Neural cell (in vitro differentiated cells): ENCODE measurements at regions not wholly inside any gene's neighbourhood (a gene's known extent, or its start where the extent isn't known, plus 50 kb on each side); places are given as distances from the start of the nearest gene placed in this dataset.
"Not testable (repeated sequence)": the region's sequence is repeated elsewhere in the genome, so short reads cannot be mapped to it uniquely, and the experiment has no call there.

ENCODE experiments used
- H2AFZ ChIP-seq: fragments of 200-600, 300-800 bp; sonication (generic), shearing (Covaris generic); 2 replicates; pipeline ENCODE4 v1.6.0; 2014; ENCODE audit warnings: low read depth, mild to moderate bottlenecking, antibody characterized with exemption, low read length, moderate library complexity
- H3F3A ChIP-seq: fragments of 200-600 bp; shearing (Covaris generic); 2 replicates; pipeline ENCODE4 v1.6.1; 2016; ENCODE audit warnings: mild to moderate bottlenecking, moderate library complexity, mixed read lengths, antibody characterized with exemption, low read length; ENCODE audit not compliant: insufficient read depth, poor library complexity, severe bottlenecking
- H3K27ac ChIP-seq: fragments of 200-600, 300-800 bp; sonication (generic), shearing (Covaris generic); 2 replicates; pipeline ENCODE4 v1.5.1; 2014; ENCODE audit warnings: mild to moderate bottlenecking, low read length, moderate library complexity
- H3K27me3 ChIP-seq: fragments of 300-800, 200-600 bp; sonication (generic), shearing (Covaris generic); 2 replicates; pipeline ENCODE4 v1.6.0; 2014; ENCODE audit warnings: mild to moderate bottlenecking, low read depth, low read length, moderate library complexity; ENCODE audit not compliant: insufficient read depth
- H3K36me3 ChIP-seq: fragments of 300-800, 200-600 bp; sonication (generic), shearing (Covaris generic); 2 replicates; pipeline ENCODE4 v1.5.1; 2014; ENCODE audit warnings: mild to moderate bottlenecking, antibody characterized with exemption, low read length, moderate library complexity; ENCODE audit not compliant: insufficient read depth
- H3K4me2 ChIP-seq: fragments of 300-800, 200-600 bp; sonication (generic), shearing (Covaris generic); 2 replicates; pipeline ENCODE4 v1.6.0; 2014; ENCODE audit warnings: mild to moderate bottlenecking, low read length
- H3K4me3 ChIP-seq: fragments of 300-800, 200-600 bp; sonication (generic), shearing (Covaris generic); 2 replicates; pipeline ENCODE4 v1.5.1; 2014; ENCODE audit warnings: mild to moderate bottlenecking, low read length, moderate library complexity
- H3K79me2 ChIP-seq: fragments of 200-600 bp; shearing (Covaris generic); replicated peaks from 2 replicates; pipeline ENCODE4 v1.6.0; 2014; ENCODE audit warnings: mild to moderate bottlenecking, low read length, moderate library complexity; ENCODE audit not compliant: insufficient read depth
- H3K9ac ChIP-seq: fragments of 300-800, 200-600 bp; sonication (generic), shearing (Covaris generic); 2 replicates; pipeline ENCODE4 v1.6.1; 2016; ENCODE audit warnings: mild to moderate bottlenecking, low read length, mixed read lengths
- H3K9me2 ChIP-seq: fragments of 200-600 bp; shearing (Covaris generic); 2 replicates; pipeline ENCODE4 v1.6.1; 2016; ENCODE audit warnings: mild to moderate bottlenecking, low read length, mixed read lengths; ENCODE audit not compliant: insufficient read depth
- H3K9me3 ChIP-seq: fragments of 200-600, 300-800 bp; sonication (generic), shearing (Covaris generic); 2 replicates; pipeline ENCODE4 v1.6.1; 2016; ENCODE audit warnings: mild to moderate bottlenecking, mixed run types, low read length, moderate library complexity, mixed read lengths
- H4K20me1 ChIP-seq: fragments of 200-600 bp; shearing (Covaris generic); 2 replicates; pipeline ENCODE4 v1.6.1; 2016; ENCODE audit warnings: mild to moderate bottlenecking, mixed run types; ENCODE audit not compliant: insufficient read depth
- CTCF ChIP-seq: fragments of 450-650 bp; IDR thresholded peaks from 2 replicates; pipeline ENCODE4 v1.5.1; 2014; ENCODE audit warnings: antibody characterized with exemption, mild to moderate bottlenecking, moderate library complexity; ENCODE audit not compliant: poor library complexity, severe bottlenecking
- EP300 ChIP-seq: fragments of 450-650 bp; conservative IDR thresholded peaks from 2 replicates; pipeline ENCODE4 v1.6.1; 2014; ENCODE audit warnings: antibody characterized with exemption, mild to moderate bottlenecking, moderate library complexity; ENCODE audit not compliant: poor library complexity, severe bottlenecking
- EZH2 ChIP-seq: fragments of 200-600, 300-800 bp; shearing (Covaris generic), sonication (generic); IDR thresholded peaks from 2 replicates; pipeline ENCODE4 v1.6.1; 2014; ENCODE audit warnings: antibody characterized with exemption, low read length, borderline replicate concordance, mild to moderate bottlenecking; ENCODE audit not compliant: insufficient read depth, poor library complexity, severe bottlenecking
- MXI1 ChIP-seq: fragments of 450-650 bp; conservative IDR thresholded peaks from 2 replicates; pipeline ENCODE4 v1.6.1; 2014; ENCODE audit warnings: antibody characterized with exemption, mild to moderate bottlenecking; ENCODE audit not compliant: poor library complexity, severe bottlenecking
- POLR2AphosphoS5 ChIP-seq: IDR thresholded peaks from 2 replicates; pipeline ENCODE4 v1.6.1; 2012
- RAD21 ChIP-seq: fragments of 450-650 bp; conservative IDR thresholded peaks from 2 replicates; pipeline ENCODE4 v1.6.1; 2014; ENCODE audit warnings: antibody characterized with exemption, mild to moderate bottlenecking, moderate library complexity
- REST ChIP-seq: IDR thresholded peaks from 2 replicates; pipeline ENCODE4 v1.6.1; 2012; ENCODE audit warnings: borderline replicate concordance
- SMC3 ChIP-seq: fragments of 450-650 bp; conservative IDR thresholded peaks from 2 replicates; pipeline ENCODE4 v1.6.1; 2014; ENCODE audit warnings: antibody characterized with exemption, mild to moderate bottlenecking, moderate library complexity; ENCODE audit not compliant: poor library complexity
- TAF1 ChIP-seq: IDR thresholded peaks from 2 replicates; pipeline ENCODE4 v1.6.1; 2012; ENCODE audit warnings: low read depth

- Histone ChIP-seq H3K9me3 (no peaks in the 10 kb centered on the region), H3K27ac (no peak overlapping the region), H2AFZ (no peak overlapping the region), H3K9me2 (no peaks in the 10 kb centered on the region), H3K36me3 (no peaks in the 10 kb centered on the region), H4K20me1 (no peaks in the 10 kb centered on the region), H3K4me2 (no peak overlapping the region), H3K27me3 (no peaks in the 10 kb centered on the region), H3F3A (no peaks in the 10 kb centered on the region), H3K79me2 (no peaks in the 10 kb centered on the region), H3K9ac (no peak overlapping the region), H3K4me3 (no peak overlapping the region)
- TF ChIP-seq POLR2AphosphoS5 (no peak), EZH2 (no peak), RAD21 (no peak), EP300 (no peak), MXI1 (no peak), CTCF (no peak), TAF1 (no peak), REST (no peak), SMC3 (no peak)
Measured at GRCh38 chr7:16369855-16370254, 51.5 kb downstream of the CRPPA start.

- H3K9ac ChIP-seq, H3K27me3 ChIP-seq, H3F3A ChIP-seq, H3K9me2 ChIP-seq, H3K79me2 ChIP-seq, H3K9me3 ChIP-seq, H3K4me3 ChIP-seq, H3K4me2 ChIP-seq, H3K36me3 ChIP-seq, H3K27ac ChIP-seq, H4K20me1 ChIP-seq, H2AFZ ChIP-seq: not testable (repeated sequence)
Measured at GRCh38 chr7:16369309-16369708, 52.0 kb downstream of the CRPPA start.

- Histone ChIP-seq H3K36me3 (no peaks in the 10 kb centered on the region), H2AFZ (no peak overlapping the region)
- no peak for TF ChIP-seq EZH2
- no peak for TF ChIP-seq MXI1
- TF ChIP-seq CTCF, result no peak
- no peak for TF ChIP-seq TAF1
- TF ChIP-seq EP300, result no peak
- TF ChIP-seq REST, result no peak
- no peak for TF ChIP-seq RAD21
- TF ChIP-seq POLR2AphosphoS5, result no peak
- no peak for TF ChIP-seq SMC3
Measured at GRCh38 chr7:16368885-16369284, 52.5 kb downstream of the CRPPA start.

More at GRCh38 chr7:16368885-16369284, 52.5 kb downstream of the CRPPA start:
- H3K4me2 ChIP-seq, result no peak overlapping the region
- no peaks in the 10 kb centered on the region for H3F3A ChIP-seq
- H3K4me3 ChIP-seq, result no peak overlapping the region
- no peak overlapping the region for H3K9ac ChIP-seq
- H3K9me3 ChIP-seq, result no peaks in the 10 kb centered on the region
- H3K9me2 ChIP-seq, result no peaks in the 10 kb centered on the region
- no peak overlapping the region for H3K27ac ChIP-seq
- no peaks in the 10 kb centered on the region for H3K79me2 ChIP-seq
- no peaks in the 10 kb centered on the region for H4K20me1 ChIP-seq
- no peaks in the 10 kb centered on the region for H3K27me3 ChIP-seq
